ENCODE measurements at regions not wholly inside any gene's neighbourhood (a gene's known extent, or its start where the extent isn't known, plus 50 kb on each side); places are given as distances from the start of the nearest gene placed in this dataset.

DNA sequence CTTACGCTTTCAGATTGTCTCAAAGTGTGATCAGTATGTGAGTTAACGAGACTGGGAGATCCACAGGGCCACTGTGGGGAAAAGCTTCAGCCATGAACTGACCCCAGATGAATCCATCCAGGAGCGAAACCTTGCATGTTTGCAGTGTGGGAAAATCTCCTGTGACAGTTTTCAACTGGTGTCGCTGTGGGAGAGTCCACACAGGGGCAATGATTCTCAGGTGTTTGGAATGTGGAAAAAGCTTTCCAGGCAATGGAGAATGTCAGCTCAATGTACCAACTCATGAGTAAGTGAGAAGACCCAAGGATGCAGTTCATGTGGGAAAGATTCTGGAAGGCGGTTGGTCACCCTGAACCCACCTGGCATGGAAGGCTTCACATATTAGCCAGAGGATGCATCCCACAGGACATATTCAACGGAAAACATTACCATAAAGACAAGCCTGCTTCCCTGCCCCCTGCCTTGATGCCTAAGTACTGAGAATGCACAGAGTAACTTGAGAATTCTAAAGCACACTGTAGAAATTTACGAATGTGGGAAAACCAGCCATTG, 204.1 kb upstream of the BMPER start:
- DNase-seq (ENCODE audit: low spot score), result no peak

DNA sequence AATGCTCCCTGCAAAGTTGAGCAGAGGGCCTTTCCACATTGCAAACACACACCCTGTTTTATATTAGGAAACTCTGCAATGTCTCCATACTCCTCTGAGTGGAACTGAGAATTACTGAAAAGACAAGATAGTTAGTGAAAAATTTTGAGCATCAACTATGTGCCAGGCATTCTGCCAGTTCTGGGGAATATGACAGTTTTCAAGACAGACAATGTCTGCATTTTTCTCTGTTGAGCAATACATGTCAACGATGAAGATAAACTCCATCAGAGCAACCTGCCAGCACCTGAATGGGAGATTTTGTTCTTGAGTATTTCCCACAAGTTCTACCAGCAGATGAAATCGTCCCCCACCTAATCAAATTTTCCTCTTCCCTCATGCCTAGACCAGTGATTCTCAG, 203.4 kb upstream of the BMPER start:
- DNase-seq (ENCODE audit: low spot score), result no peak

DNA sequence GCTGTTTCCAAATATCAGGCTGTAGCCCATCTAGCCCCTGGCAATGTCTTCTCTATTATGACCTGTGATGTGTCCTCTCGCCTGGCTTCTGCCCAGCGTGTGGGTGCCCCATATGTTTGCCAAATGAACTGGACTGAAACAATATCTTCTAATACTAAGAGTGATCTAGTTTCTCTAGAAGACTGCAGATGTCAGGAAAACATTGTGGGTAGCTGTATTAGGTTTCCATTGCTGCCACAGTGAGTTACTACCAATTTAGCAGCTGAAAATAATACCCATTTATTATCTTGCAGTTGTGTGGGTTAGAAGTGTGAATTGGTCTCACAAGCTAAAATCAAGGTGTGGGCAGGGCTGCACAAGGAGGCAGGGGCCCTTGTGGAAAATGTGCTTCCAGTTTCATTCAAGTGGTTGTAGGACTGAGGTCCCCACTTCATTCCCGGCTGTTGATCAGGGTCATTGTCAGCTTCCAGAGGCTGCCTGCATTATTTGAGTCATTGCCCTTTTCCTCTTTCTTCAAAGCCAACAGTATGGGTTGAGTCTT, 202.8 kb upstream of the BMPER start:
- no peak for DNase-seq (ENCODE audit: low spot score)

DNA sequence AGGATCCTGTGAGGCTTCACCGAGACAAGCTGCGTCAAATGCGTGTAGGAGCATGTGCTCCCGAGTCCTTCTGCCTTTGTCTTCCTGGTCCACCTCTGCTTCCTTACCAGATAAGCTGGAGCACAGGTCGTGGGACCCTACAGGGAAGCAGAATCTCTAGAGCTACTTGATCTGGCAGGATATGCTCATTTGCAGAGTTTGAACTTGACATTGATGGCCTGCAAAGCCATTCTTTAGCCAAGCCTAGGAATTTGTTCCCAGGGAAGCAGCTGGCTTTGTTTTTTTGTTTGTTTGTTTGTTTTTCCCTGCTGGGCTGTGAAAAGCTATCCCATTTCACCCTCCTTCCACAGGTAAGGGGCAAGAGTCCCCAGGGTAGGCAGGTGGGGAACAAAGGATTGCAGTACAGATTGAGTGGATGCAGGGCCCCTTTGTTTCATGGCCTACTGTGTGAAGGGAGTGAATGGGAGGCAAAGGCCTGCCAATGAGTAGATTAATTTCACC, 200.0 kb upstream of the BMPER start:
- no peak for DNase-seq (ENCODE audit: low spot score)

DNA sequence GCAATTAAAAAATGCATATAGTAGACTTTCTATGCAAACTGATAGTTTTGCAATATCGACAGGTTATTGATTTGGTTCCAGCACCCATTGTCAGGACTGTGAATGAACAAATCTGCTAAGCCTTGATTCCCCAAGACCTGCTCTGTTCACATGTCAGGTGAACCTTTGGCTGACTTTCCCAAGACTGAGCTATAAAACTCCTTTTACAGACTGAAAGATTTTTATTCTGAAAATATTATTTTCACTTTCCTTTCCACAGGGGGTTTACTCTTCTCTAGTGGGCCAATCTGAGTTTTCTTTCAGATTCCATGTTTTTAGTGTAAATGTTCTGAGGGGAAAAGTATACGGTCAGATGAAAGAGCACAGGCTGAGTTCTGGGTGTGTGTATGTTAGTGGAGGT, 199.2 kb upstream of the BMPER start:
- no peak for DNase-seq (ENCODE audit: low spot score)

DNA sequence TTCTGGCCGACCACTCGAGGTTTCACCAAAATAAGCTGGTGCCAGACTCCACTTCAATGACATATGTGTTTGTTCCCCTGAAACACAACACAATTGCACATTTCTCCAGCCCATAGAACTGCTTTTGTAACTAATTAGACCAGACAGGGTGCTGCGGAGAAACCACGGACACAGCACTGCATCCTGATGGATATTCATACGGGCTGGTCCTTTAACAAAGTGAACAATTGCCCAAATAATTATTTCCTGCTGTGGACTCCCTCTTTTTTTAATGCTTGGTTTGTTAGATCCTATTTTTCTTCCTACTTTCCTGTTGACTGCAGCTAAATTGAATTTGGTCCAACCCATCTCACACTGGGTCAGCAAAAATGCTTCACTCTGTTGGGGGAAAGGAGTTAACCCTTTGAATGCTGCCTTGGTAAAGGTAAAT, 198.6 kb upstream of the BMPER start:
- DNase-seq (ENCODE audit: low spot score), result no peak

DNA sequence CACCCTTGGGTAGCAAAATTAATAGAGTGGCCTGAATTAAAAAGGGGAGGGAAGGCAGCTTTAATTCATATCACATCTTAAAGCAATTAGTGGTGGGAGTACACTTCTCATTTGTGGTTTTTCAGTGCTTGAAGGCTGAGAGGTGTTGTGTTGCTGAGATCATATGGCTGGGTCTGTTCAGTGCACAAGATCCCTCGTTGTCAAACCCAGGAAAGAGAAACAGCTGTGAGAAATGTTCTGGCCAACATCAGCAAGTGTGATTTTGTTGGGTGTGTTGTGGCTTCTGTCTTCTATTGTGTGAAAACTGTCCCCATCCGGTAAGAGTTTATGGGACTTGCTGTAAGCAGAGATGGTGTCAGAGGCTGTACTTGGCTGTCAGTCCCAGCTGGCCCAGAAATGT, 197.9 kb upstream of the BMPER start:
- DNase-seq (ENCODE audit: low spot score), result no peak

DNA sequence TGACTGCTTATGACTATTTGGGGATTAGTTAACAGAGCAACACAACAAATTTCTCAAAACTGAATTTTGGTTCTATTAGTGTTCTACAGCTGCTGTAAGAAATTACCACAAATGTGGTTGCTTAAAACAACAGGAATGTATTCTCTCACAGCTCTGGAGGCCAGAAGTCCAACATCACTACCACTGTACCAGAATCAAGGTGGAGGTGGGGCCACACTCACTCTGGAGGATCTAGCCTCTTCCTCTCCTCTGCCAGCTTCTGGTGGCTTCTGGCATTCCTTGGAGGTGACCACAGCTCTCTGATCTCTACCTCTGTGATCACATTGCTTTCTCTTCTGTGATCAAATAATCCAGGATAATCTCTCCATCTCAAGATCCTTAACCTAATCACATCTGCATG, 194.7 kb upstream of the BMPER start:
- no peak for DNase-seq (ENCODE audit: low spot score)

DNA sequence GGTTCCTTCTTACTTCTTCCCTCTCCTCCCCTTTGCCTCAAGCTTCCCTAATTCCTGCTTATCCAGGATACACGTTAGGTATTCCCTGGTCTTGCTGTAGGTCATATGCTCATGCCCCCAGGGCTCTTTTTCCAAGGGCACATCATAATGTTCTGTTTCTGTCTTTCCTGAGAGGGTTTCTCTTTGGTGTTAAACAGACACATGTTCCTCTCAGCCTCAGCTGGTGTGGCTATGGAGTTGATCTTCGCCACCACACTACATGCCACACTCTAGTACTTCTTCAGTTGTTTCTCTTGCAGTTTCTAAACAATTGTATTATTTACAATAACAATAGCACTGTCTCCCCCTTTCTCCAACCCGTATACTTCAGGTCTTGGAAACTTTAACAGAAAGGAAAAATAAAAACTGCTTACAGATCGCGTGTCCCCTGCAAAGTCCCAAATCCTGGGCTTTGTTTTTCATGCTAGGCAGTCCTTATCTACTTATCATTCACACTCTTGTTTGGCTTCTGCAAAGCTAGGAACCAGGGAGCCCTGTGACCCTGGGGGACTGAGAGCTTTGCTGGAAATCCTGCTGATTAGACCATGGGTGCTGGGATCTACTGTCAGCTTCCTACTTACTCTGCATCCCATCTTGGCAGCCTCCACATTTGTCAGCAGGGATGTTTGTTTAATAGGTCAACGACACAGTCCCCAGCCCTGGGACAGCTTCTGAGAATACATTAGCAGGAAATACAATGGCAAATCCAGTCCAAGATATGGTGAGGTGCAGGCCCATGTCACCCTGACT, 193.9 kb upstream of the BMPER start:
- no peak for DNase-seq (ENCODE audit: low spot score)

DNA sequence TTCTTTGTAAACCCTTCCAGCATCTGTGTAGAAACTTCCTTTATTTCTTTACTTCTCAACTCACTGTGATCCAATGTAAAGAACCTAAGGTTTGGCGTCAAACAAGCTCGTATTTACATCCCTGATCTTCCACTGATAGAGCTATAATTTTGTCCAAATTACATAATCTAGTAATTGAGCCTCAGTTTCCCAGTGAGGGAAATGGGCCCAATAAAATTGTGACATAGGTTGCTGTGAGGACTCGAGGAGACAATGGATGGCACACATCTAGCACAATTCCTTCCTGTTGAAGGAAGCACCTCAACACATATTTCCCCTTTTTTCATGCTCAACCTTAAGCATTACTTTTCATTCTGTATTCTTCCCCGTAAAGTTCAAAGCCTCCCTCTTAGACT, 193.3 kb upstream of the BMPER start:
- DNase-seq (ENCODE audit: low spot score), result no peak

DNA sequence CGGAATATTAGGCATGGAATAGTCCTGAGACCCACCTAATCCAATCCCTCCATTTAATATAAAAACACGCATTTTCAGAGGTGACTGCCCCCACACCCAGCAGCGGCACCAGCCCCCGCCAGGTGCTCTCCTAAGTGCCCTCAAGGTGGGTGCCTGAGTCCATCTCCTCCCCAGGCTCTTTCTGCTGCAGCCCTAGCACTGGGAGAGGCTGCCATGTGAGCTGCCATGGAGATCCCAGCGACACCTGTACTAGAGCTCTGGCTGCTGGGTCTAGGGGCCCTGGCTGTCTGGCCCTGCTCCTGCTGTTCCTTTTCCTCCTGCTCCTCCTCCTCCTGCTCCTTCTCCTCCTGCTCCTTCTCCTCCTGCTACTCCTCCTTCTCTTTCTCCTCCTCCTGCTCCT, 191.1 kb upstream of the BMPER start:
- no peak for DNase-seq (ENCODE audit: low spot score)

DNA sequence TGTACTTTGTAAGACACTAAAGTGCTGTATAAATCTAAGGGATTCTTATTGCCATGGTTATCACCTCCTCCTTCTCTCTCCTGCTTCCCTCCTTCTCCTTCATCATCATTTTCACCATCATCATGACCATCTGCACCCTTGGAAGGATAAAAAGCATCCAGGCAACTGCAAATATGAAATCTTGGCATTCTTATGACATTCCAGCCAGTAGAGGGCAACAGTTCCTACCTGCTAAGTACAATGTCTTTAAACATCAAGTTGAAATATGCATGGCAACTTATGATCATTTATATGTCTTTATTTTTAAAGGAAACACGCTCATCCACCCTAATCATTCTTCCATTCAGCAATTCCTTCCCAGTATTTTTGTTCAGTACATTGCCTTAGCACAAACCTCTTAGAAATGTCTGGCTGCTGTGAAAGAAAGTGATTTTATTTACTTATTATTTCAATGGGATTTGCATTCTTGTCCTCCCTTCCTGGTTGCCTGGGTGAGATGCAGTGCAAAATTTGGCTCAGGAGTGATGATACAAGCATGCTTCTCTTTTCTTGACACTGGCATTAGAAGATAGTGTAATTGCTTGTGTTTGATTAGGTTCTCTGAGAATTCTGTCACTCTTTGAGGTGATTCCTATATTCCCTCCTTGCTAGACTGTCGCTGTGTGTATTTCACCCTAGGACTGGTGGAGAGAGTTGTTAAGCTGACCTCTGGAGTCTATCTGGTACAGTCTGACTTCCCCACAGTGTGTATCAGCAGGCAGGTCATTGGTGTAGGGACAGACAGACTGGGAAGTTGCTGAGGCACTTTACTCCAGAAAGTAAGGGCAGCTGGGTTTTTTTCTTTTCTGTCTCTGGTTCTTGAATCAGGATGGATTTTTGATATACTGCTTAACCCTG, 188.5 kb upstream of the BMPER start:
- no peak for DNase-seq (ENCODE audit: low spot score)

DNA sequence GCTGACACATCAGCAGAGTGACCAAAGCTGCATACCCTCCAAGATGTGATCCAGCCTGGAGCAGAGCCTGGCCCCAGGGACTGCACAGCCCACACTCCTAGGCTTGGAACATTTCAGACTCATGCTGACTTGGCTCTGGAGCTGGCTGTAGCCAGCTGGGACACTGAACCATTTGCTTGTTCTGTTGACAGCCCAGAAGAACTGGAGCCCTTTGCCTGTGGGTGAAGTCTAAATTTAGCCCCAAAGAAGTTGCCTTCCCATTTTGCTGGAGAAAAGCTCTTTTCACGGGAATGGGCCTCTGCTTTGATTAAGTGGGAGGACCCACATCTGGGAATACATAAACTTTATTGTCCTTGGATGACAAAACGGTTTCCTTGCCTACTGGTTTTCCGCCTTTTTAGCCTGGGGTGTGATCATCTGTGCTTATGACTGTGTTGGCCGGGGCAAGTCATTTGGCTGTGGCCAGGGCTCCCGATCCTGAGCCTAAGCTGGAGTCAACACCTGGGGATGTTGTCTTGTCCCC, 186.2 kb upstream of the BMPER start:
- DNase-seq (ENCODE audit: low spot score), result no peak

DNA sequence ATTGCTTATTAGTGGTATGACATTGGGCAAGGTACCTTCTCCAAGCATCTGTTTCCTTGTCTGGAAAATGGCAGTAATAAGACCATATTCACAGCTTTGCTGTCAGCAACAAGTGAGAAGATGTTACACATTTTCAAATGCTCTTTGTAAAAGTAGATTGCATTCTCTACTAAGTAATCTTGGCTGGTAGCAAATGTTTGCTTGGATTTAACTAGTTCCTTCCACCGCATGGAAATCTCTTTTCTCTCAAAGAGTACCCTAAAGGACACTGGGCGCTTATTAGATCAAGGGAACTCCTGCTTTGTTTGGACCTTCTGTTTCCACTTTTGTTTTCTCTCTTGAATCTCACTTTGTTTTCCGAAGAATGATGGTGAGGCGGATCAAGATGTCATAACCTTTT, 185.2 kb upstream of the BMPER start:
- no peak for DNase-seq (ENCODE audit: low spot score)

DNA sequence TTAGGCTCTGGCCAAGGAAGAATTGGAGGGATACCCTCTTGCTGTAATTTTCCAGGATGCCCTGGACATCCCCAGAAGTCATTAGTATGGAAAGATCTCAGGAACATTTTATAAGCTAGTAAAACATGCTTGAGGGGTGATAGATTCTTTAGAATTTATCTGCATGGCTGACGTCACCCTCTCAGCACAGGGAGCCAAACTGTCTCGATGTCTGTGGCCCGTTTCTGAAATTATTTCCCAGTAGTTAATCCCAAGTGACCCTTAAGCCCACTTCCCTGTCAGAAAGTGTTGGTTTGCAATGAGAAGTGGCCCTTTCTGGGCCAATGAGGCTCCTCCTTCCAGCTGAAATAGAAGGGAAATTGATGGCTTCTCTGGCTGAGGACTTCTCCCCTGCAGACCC, 184.5 kb upstream of the BMPER start:
- no peak for DNase-seq (ENCODE audit: low spot score)

DNA sequence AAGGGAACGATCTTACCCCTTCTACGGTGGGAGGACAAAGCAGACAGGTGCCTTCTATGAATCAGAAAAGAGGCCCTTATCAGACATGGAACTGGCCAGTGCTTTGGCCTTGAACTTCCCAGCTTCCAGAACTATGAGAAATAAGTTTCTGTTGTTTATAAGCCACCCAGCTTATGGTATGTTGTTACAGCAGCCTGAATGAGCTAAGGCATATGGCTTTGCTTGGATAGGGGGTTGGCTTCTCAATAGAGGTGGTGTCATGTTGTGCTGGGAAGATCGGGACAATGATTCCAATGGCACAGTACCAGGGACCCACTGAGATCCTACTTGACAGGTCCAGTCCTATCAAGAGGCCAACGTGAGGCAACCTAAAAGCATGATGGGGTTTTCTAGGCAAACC, 183.4 kb upstream of the BMPER start:
- DNase-seq (ENCODE audit: low spot score), result no peak

DNA sequence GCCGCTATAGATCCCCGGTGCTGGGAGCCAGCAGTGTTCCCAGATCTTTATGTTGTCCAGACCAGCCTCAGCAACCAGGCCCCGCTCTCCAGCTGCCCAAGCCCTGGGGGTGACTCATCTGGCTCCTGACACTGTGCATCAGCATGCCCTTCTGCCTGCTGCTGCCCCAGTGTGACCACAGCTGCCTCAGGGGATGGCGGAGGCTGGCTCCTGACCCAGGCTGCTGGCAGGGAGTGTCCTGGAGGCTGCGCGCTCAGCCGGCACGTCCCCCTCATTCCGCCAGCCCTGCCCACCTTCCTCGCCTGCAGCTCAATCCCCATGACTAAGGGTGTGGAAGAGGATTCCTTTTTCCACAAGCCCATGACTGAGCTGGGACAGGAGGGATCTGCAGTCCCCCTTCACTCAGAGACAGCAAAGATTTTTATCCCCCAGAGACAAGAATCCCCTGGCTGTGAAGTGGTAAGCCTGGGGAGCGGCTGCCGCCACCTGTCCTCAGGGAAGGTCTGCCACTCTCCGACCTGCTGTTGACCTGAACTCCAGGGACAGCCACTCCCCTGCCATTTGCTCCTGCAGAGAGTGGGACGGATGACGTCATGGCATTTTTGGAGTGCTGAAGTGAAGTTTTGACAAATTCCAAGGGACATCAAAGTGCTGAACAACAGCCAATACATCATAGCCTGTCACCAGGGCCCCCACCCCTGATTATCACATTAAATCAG, 182.8 kb upstream of the BMPER start:
- no peak for DNase-seq (ENCODE audit: low spot score)

DNA sequence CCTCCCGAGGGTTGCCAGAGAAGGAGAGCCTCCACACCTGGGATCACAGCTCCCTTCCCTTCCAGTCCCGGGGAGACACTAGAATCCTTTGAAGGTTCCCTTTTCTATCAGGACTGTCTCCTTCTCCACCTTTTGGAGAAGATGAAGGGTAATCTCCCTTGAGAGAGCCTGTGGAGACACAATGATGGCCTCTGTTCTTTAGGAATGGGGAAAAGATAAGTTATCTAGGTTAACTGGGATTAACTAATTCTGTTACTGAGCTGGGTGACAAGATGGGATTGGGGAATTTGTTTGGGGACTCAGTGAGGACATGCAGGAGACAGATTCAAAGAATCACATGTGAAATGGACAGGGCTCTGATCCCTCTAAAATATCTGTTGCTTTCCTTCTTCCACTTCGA, 181.1 kb upstream of the BMPER start:
- DNase-seq (ENCODE audit: low spot score), result no peak

DNA sequence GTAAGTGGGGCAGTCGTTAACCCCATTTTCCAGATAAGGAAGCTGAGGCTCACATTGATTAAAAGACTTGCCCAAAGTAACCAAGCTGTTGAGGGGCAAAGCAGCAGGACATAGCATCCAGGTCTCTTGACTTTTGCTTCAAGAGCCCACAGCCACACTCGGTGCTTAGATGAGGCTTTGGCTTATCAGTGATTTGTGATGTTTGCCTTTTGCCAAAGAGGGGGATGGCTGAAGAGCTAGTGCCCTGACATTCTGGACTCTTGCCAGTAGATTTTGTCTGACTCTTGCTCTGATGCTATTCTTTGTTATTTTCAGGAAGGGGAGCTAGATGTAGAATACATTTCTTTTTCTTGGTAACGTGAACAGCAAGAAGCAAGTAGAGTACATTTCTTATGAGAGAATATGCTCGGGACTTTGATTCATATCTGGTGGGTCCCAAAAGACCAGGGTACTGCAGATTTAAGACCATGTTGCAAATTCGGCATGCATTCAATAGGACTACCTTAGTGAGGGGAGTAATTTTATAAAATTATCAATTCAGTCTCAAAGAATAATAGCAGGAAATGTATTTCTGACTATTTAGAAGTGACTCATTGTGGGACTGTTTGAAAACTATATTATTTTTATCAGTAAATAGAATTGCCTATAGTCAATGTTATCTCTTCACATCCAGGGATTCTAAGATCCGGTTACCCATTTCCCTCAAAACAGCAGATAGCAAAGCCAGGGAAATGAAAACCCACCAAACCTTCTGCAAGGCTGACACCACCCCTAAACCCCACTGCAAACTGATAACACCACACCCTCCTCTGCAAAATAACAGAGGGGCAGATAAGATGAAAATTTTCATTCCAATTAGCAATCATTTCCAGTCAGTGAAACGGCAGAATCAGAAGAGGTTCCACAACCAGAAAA, 180.0 kb upstream of the BMPER start:
- DNase-seq (ENCODE audit: low spot score), result no peak

DNA sequence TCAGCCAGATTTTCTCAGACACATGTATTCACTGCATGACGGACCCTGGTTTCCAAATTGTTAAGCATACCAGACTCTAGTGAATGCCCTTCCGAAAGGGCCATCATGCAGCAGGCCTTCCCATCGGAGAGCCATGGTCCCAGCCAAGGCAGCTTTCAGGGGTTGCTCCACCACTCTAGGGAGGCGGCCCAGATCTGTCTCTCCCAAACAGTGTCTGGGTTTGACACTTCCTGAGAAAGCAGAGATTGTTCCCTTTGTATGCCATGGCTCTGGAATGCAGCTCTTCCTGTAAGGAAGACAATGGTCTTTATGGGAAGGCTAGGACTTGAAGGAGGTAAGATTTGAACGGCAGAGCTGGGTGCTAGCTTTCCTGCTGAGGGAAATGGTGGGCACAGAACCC, 178.8 kb upstream of the BMPER start:
- no peak for DNase-seq (ENCODE audit: low spot score)

DNA sequence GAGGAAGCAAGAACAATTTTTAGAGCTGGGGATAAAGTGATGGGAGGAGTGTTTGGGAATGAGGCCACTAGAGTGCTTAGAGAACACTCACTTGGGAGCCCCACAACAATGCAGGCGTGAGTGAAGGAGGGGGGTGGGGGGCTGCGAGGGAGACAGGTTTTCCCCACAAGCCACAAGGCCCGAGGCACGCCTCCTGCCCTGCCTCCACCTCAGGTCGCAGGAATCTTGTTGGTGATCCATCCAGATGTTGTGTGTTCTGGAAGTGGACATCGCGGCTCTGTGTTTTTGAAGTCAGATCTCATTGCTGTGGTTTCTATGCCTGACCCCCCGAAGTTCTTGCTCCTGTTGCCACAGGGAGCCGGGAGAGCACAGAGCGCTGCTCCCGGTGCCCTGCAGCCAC, 178.0 kb upstream of the BMPER start:
- DNase-seq (ENCODE audit: low spot score), result no peak
